ENCODE measurements at regions not wholly inside any gene's neighbourhood (a gene's known extent, or its start where the extent isn't known, plus 50 kb on each side); places are given as distances from the start of the nearest gene placed in this dataset.

GRCh38 chr11:106608677-106609076, 409.6 kb downstream of the GUCY1A2 start:
- TF ChIP-seq POLR2A (IDR thresholded peaks at IDR 0.05) (no peak), CTCF (IDR thresholded peaks at IDR 0.05) (no peak)

All from adrenal gland (tissue), 5 donors.